HG03045 (cell line): ENCODE measurements at regions not wholly inside any gene's neighbourhood (a gene's known extent, or its start where the extent isn't known, plus 50 kb on each side); places are given as distances from the start of the nearest gene placed in this dataset.
"Not testable (repeated sequence)": the region's sequence is repeated elsewhere in the genome, so short reads cannot be mapped to it uniquely, and the experiment has no call there.

ENCODE experiments used
- ATAC-seq: cut with Tn5 transposase; IDR thresholded peaks from one replicate; pipeline ENCODE4 v1.9.1; 2021; ENCODE audit warnings: mild to moderate bottlenecking, moderate library complexity; ENCODE audit not compliant: unreplicated experiment

- no peak for ATAC-seq
These were observed 325.0 kb upstream of the ESRRG start for GRCh38 chr1:217048104-217048707.

GRCh38 chr1:217040711-217041455 lies 317.7 kb upstream of the ESRRG start:
- no peak for ATAC-seq

GRCh38 chr1:217039926-217040325 lies 316.7 kb upstream of the ESRRG start:
- ATAC-seq, result no peak

GRCh38 chr1:217039139-217039538 lies 315.9 kb upstream of the ESRRG start:
- ATAC-seq, result not testable (repeated sequence)

GRCh38 chr1:217036757-217037156 lies 313.5 kb upstream of the ESRRG start:
- no peak for ATAC-seq

DNA sequence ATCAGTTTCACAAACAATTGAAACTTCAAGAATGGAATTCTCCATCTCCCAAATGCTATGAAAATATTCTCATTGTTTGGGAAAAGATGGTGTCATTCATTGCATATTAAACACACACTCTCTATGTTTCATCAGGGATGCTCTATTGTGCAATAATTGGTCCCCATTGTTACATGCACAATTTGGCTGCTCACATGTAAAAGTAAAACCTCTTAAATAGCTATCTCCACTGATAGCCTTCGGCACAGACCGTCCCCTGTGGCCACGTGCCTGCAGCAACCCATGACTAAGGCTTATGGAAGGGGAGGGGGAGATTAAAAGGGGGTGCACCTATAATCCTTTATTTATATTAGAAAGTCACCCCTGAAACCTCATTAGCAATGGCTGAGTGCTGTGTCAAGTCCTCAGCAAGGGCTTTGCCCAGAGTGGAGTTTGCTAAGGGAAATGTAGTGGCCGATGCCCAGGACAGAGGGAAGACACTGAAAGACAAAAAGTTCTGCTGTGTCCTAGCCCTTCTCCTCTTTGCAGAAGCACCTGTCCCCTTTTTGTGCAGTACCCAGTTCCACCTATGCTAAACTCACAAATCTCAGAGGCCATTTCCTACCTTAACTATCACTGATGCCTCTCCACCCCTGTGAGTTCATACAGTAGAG lies 309.6 kb upstream of the ESRRG start:
- no peak for ATAC-seq

- no peak for ATAC-seq
These were observed 306.3 kb upstream of the ESRRG start for GRCh38 chr1:217029281-217030157.

- peak; percentile 80 for ATAC-seq
These were observed 304.3 kb upstream of the ESRRG start for GRCh38 chr1:217027403-217028080.

DNA sequence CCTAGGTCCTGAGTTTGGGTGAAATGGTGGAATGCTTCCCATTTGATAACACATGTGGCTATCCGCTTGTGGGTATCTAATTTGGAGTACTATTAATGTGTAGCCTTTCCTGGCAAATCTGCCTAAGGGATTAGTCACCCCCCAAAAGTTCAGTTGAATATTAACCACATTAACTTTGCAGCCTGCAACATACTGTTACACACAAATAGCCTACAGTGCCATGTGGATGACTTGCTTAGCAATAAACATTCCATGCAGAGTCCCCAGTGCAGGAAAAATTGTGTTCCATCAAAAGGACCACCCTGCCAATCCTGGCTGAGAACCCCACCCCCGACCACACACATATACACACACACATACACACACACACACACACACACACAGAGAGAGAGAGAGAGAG lies 303.3 kb upstream of the ESRRG start:
- no peak for ATAC-seq

GRCh38 chr1:217025381-217025780 lies 302.2 kb upstream of the ESRRG start:
- ATAC-seq, result no peak

GRCh38 chr1:217024911-217025310 lies 301.7 kb upstream of the ESRRG start:
- ATAC-seq, result no peak

GRCh38 chr1:217021956-217022355 lies 298.7 kb upstream of the ESRRG start:
- ATAC-seq, result no peak

GRCh38 chr1:217021400-217021799 lies 298.2 kb upstream of the ESRRG start:
- no peak for ATAC-seq

GRCh38 chr1:217019475-217019874 lies 296.2 kb upstream of the ESRRG start:
- ATAC-seq, result no peak

- no peak for ATAC-seq
These were observed 295.4 kb upstream of the ESRRG start for GRCh38 chr1:217018648-217019047.

GRCh38 chr1:217017165-217017564 lies 293.9 kb upstream of the ESRRG start:
- ATAC-seq, result no peak

DNA sequence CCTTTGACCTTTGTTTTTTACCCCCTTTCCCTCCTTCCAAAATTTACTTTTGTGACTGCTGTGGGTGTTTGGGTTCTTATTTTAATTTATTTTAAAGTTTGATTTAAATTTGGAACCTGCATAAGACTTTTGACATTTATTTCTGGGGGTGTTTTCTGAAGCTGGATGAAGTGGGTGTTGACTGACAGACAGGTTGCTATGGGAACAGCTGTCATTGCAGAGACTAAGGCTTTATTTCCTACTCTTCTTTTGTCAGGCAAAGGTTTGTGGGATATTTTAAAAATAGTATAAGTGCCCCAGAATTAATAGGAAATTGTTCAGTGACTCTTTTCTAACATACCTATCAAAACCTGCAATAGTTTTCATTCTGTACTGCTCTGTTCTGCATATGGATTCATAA lies 290.8 kb upstream of the ESRRG start:
- no peak for ATAC-seq

DNA sequence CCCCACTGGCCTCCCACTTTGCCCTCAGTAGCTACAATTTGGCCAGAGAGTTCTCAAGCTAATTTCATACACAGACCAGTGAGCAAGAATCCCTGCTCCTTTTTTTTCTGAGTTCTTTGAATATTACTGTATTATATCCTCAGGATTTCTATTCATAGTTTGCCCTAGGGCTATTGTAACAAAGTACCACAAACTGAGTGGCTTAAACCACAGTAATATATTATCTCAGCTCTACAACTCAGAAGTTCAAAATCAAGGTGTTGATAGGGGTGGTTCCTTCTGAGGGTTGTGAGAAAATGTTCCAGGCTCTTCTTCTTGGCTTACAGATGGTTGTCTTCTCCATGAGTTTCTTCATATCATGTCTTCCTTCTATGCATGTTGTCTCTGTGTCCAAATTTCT lies 289.4 kb upstream of the ESRRG start:
- ATAC-seq, result no peak

DNA sequence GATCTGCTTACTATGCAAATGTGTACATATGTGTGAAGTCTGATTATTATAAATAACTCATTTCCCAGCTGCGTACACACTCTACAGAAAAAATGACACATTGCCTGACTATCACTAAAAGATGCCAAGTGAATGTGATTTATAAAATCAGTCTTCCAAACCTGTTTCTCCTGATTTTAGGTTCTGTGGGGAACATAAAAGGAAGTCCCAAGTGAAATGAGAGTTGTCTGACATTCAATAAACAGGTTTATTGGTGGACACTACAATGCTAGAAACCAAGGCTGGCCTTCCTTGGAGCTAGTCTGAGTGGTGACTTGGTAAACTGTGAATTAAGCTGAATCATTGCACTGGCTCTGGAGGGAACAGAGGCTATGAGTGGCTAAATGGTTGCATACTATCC lies 287.9 kb upstream of the ESRRG start:
- ATAC-seq, result no peak

DNA sequence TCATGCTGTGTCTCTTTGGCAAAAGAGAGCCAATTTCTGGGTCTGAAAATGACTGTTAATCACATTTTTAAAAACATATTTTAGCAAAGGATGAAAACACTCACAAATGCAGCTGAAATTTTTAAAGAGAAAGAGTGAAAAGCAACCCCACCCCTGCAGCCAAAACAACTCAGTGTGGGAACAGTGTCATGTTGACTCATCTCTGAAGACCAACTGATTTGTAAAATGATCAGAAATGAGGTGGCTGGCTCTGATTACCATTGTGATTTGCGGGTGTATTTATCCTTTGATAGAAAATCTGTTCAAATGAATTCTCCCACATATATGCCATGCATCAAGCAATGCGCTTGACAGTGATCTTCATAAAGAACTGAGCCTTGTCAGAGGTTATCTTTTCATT lies 287.0 kb upstream of the ESRRG start:
- ATAC-seq, result no peak

GRCh38 chr1:217009376-217009775 lies 286.1 kb upstream of the ESRRG start:
- no peak for ATAC-seq
